T-helper 17 cell (primary cell): ENCODE measurements at regions not wholly inside any gene's neighbourhood (a gene's known extent, or its start where the extent isn't known, plus 50 kb on each side); places are given as distances from the start of the nearest gene placed in this dataset.
"Not testable (repeated sequence)": the region's sequence is repeated elsewhere in the genome, so short reads cannot be mapped to it uniquely, and the experiment has no call there.

Experiments used
- ATAC-seq: fragments of 150-1000 bp; cut with Tn5 transposase; 2 replicates; pipeline ENCODE4 v1.10.0; 2021; ENCODE audit warnings: mild to moderate bottlenecking, moderate library complexity
- DNase-seq, 3 donors: peaks; one replicate each; pipeline versions ENCODE4 v3.0.0 to v3.0.0-alpha.2; 2020 to 2021
- H3K9me3 ChIP-seq: one replicate; pipeline ENCODE4 v1.7.0; 2013; ENCODE audit warnings: low read length, mild to moderate bottlenecking; ENCODE audit not compliant: control insufficient read depth, poor library complexity, severe bottlenecking
- H3K27ac Mint-ChIP-seq: one replicate; pipeline ENCODE4 v1.8.0; 2022; ENCODE audit warnings: mild to moderate bottlenecking, moderate library complexity, mixed read lengths
- H3K27me3 Mint-ChIP-seq: one replicate; pipeline ENCODE4 v1.8.0; 2022; ENCODE audit warnings: mixed read lengths
- H3K36me3 Mint-ChIP-seq: one replicate; pipeline ENCODE4 v1.8.0; 2022; ENCODE audit warnings: low read depth, mixed read lengths
- H3K4me1 Mint-ChIP-seq: one replicate; pipeline ENCODE4 v1.8.0; 2022; ENCODE audit warnings: mild to moderate bottlenecking, mixed read lengths
- H3K4me3 Mint-ChIP-seq: one replicate; pipeline ENCODE4 v1.8.0; 2022; ENCODE audit warnings: mild to moderate bottlenecking, moderate library complexity, mixed read lengths

GRCh38 chr5:84700545-84700944 is 315.9 kb upstream of the EDIL3 start:
- not testable (repeated sequence) for DNase-seq, ATAC-seq

GRCh38 chr5:84696651-84697050 is 312.0 kb upstream of the EDIL3 start:
- H3K4me3 Mint-ChIP-seq: no peak overlapping the region
- H3K27me3 Mint-ChIP-seq: no peaks in the 10 kb centered on the region
- H3K4me1 Mint-ChIP-seq: no peaks in the 10 kb centered on the region
- H3K9me3 ChIP-seq: no peaks in the 10 kb centered on the region
- ATAC-seq: no peak
- DNase-seq: no peak
- no peaks in the 10 kb centered on the region for H3K36me3 Mint-ChIP-seq
- H3K27ac Mint-ChIP-seq: no peak overlapping the region

More at GRCh38 chr5:84700545-84700944, 315.9 kb upstream of the EDIL3 start:
- H3K9me3 ChIP-seq, H3K36me3 Mint-ChIP-seq, H3K27me3 Mint-ChIP-seq, H3K4me1 Mint-ChIP-seq, H3K27ac Mint-ChIP-seq, H3K4me3 Mint-ChIP-seq: not testable (repeated sequence)

GRCh38 chr5:84695330-84695729 is 310.6 kb upstream of the EDIL3 start:
- H3K36me3 Mint-ChIP-seq: no peaks in the 10 kb centered on the region
- H3K9me3 ChIP-seq: no peaks in the 10 kb centered on the region
- ATAC-seq (no peak), DNase-seq (no peak)
- H3K27ac Mint-ChIP-seq: no peak overlapping the region
- H3K27me3 Mint-ChIP-seq: no peaks in the 10 kb centered on the region
- H3K4me1 Mint-ChIP-seq: no peaks in the 10 kb centered on the region
- H3K4me3 Mint-ChIP-seq: no peak overlapping the region

DNA sequence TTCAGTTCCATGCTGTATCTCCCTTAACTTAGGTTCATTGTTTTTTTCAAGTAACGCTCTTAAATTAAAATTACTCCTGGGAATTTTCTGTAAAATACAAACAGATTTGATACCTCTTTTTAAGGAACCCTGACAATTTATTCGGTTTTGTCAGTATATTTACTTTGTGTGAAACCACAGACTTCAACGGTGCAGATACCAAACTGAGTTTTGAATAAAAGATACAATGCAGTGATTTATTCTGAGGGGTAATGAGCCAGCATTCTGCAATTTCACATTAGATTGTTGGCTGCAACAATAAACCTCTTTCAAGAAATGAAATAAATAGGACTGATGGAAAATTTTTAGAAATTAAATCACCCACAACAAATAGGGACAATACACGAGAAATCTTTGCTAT is 308.6 kb upstream of the EDIL3 start:
- no peaks in the 10 kb centered on the region for H3K9me3 ChIP-seq
- Mint-ChIP-seq H3K27me3 (no peaks in the 10 kb centered on the region), H3K27ac (no peak overlapping the region), H3K4me3 (no peak overlapping the region), H3K4me1 (no peaks in the 10 kb centered on the region), H3K36me3 (no peaks in the 10 kb centered on the region)
- ATAC-seq (no peak), DNase-seq (no peak)

- Mint-ChIP-seq H3K4me1 (no peaks in the 10 kb centered on the region), H3K27me3 (no peaks in the 10 kb centered on the region), H3K4me3 (no peak overlapping the region), H3K36me3 (no peaks in the 10 kb centered on the region), H3K27ac (no peak overlapping the region)
- no peaks in the 10 kb centered on the region for H3K9me3 ChIP-seq
- DNase-seq (no peak), ATAC-seq (no peak)
These were observed 303.9 kb upstream of the EDIL3 start for GRCh38 chr5:84688566-84688965.

DNA sequence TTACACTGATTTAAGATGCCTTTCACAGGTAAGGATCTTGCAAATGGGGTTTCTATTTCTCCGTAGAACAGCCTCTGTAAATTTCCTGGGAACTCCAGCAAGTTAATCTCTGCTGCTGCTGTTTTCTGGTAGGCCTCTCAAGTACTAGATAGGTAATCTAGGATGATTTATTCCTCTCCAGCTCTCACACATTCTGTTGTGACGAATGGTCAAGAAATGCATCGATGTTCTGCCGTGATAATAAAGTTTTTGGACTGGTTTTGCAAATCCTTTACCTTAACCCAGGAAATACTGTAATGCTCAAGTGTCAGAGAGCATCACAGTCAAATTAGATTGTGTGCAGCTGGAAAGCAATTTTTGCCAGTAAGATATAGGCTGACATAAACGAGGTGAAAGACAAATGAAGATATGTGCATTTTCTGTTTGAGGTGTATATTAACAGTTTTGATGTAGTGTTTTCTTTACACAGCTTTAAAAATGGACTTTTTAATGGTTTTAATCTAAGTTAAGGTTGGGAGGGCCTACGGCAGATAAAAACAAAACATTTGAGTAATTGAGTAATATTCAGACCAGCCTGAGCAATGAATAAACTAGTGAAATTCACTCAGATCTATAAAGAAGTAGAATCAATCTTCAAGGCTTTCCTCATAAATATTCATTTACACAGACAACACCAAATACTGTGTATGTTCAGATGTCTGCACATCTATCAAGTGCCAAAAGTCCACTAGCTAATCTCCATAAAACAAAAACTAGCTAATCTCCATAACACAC is 300.6 kb upstream of the EDIL3 start:
- no peaks in the 10 kb centered on the region for H3K4me1 Mint-ChIP-seq
- ATAC-seq: no peak
- no peaks in the 10 kb centered on the region for H3K27me3 Mint-ChIP-seq
- H3K9me3 ChIP-seq: no peaks in the 10 kb centered on the region
- DNase-seq: no peak
- H3K4me3 Mint-ChIP-seq: no peak overlapping the region
- no peaks in the 10 kb centered on the region for H3K36me3 Mint-ChIP-seq
- H3K27ac Mint-ChIP-seq: no peak overlapping the region

DNA sequence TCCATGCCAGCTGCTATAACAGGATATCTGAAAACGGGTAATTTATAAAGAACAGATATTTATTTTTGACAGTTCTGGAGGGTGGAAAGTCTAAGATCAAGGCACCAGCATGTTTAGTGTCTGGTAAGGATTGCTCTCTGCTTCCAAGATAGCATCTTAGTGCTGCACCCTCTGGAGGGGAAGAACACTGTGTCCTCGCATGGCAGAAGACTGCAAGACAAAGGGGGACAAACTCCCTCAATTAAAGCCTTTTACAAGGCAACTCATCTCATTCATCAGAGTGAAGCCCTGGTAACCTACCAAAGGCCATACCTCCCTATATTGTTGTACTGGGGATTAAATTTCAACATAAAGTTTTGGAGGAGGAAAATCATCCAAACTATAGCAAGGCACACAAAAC is 298.9 kb upstream of the EDIL3 start:
- no peak for DNase-seq
- Mint-ChIP-seq H3K4me1 (no peaks in the 10 kb centered on the region), H3K27me3 (no peaks in the 10 kb centered on the region), H3K27ac (no peak overlapping the region), H3K4me3 (no peak overlapping the region), H3K36me3 (no peaks in the 10 kb centered on the region)
- H3K9me3 ChIP-seq: no peaks in the 10 kb centered on the region
- no peak for ATAC-seq

- ATAC-seq (no peak), DNase-seq (no peak)
- no peaks in the 10 kb centered on the region for H3K4me1 Mint-ChIP-seq
- H3K27ac Mint-ChIP-seq: no peak overlapping the region
- no peak overlapping the region for H3K4me3 Mint-ChIP-seq
- no peaks in the 10 kb centered on the region for H3K27me3 Mint-ChIP-seq
- H3K9me3 ChIP-seq: no peaks in the 10 kb centered on the region
- H3K36me3 Mint-ChIP-seq: no peaks in the 10 kb centered on the region
These were observed 297.9 kb upstream of the EDIL3 start for GRCh38 chr5:84682531-84682930.

GRCh38 chr5:84680908-84681307 is 296.2 kb upstream of the EDIL3 start:
- ATAC-seq: no peak
- H3K4me3 Mint-ChIP-seq: no peak overlapping the region
- no peak for DNase-seq
- no peaks in the 10 kb centered on the region for H3K9me3 ChIP-seq
- no peak overlapping the region for H3K27ac Mint-ChIP-seq
- H3K27me3 Mint-ChIP-seq: no peaks in the 10 kb centered on the region
- no peaks in the 10 kb centered on the region for H3K4me1 Mint-ChIP-seq
- H3K36me3 Mint-ChIP-seq: no peaks in the 10 kb centered on the region

DNA sequence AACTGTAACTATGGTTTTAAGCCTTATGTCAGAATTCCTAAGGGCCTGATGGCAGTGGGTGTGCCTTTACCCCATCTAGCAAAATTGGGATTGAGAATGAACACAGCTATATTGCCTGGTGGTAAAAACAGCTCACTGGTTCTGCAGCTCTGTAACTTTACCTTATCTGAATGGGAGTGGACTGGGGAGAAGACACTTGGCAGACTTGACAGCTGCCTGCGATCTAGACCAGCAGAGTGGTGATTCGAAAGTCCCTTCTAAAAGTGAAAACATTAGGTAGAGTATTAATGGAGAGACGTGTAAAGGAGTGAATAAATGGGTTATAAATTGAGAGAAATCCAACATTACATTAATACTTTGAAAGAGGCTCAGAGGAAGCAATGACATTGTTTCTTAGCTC is 289.1 kb upstream of the EDIL3 start:
- no peaks in the 10 kb centered on the region for H3K4me1 Mint-ChIP-seq
- no peak for ATAC-seq
- H3K27ac Mint-ChIP-seq: no peak overlapping the region
- no peak for DNase-seq
- H3K9me3 ChIP-seq: no peaks in the 10 kb centered on the region
- H3K4me3 Mint-ChIP-seq: no peak overlapping the region
- no peaks in the 10 kb centered on the region for H3K36me3 Mint-ChIP-seq
- H3K27me3 Mint-ChIP-seq: no peaks in the 10 kb centered on the region

DNA sequence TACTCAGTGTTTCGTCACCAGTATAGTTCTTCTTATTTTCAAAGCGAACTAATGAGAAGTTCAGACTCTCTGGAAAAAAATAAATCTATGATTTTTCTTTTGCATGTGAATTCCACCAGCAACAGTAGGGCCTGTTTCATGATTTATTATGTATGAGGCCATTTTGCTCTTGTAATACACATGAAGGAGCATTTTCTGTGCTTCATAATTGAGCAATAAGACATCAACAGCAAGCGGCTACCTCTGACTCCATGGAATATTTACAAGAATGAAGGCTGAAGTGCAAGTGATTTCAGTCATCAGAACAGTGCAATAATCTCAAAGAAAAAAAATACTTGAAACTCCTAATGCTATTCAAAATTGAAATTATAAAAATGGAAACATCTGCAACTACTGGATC is 282.9 kb upstream of the EDIL3 start:
- no peaks in the 10 kb centered on the region for H3K9me3 ChIP-seq
- Mint-ChIP-seq H3K36me3 (no peaks in the 10 kb centered on the region), H3K27me3 (no peaks in the 10 kb centered on the region), H3K4me3 (no peak overlapping the region), H3K27ac (no peak overlapping the region), H3K4me1 (no peaks in the 10 kb centered on the region)
- no peak for DNase-seq
- no peak for ATAC-seq

DNA sequence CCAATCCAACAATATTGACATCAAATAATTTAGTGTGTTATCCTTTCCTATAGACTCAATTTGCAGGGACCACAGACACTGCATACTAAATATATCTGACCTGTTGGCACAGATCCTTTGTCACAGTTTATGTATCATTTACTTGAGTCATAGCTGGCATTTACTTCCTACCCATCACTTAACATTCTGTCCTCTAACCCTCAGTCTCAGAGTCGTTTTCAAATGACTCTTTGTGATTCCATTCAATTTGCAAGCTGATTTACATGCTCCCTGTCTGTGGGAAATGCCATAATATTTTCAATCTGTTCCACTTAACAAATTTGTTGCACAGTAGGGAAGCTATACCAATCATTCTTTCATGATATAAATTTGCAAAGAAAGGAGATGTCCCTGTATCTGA is 265.7 kb upstream of the EDIL3 start:
- Mint-ChIP-seq H3K36me3 (no peaks in the 10 kb centered on the region), H3K4me3 (no peak overlapping the region), H3K27ac (no peak overlapping the region), H3K27me3 (no peaks in the 10 kb centered on the region), H3K4me1 (no peaks in the 10 kb centered on the region)
- H3K9me3 ChIP-seq: no peaks in the 10 kb centered on the region
- ATAC-seq: no peak
- no peak for DNase-seq

DNA sequence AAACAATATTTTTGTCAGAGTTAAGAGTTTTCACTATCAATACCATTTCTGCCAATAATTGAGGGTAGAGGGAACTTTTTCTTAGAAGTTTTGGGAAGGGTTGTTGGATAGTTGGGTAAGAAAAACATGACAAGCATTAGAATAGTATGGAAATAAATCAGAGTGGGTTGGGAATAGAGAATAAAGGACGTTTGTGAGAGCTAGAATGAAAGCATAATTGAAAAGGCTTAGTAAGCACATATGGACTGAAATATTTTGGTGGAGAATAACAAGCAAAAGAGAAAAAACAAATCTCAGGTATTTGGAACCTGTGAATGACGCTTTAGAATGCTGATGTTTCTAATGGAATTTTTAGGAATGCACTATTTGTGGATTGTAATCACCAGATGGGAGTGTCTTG is 262.9 kb upstream of the EDIL3 start:
- Mint-ChIP-seq H3K4me3 (no peak overlapping the region), H3K4me1 (no peaks in the 10 kb centered on the region), H3K27ac (no peak overlapping the region), H3K36me3 (no peaks in the 10 kb centered on the region), H3K27me3 (no peaks in the 10 kb centered on the region)
- no peak for ATAC-seq
- no peak for DNase-seq
- no peaks in the 10 kb centered on the region for H3K9me3 ChIP-seq

DNA sequence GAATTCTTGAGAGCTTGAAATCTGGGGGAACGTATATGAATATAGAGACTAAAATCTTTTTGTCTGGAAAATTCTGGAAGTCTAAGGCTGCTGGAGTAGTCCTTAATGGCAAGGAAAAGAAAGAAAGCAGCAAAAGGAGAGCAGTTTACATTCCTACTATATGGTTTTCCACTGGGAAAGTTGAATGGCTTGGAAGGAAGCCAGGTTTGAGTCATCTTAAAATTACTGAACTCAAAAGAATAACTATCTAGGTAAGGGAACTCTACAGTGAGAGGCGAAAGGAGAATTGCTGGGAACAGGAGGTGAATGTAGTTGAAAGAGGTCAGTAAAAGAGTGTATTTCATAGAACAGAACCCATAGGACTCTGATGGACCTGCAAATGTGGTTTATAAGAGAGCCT is 258.1 kb upstream of the EDIL3 start:
- H3K27me3 Mint-ChIP-seq: no peaks in the 10 kb centered on the region
- ATAC-seq (no peak), DNase-seq (no peak)
- no peaks in the 10 kb centered on the region for H3K9me3 ChIP-seq
- H3K36me3 Mint-ChIP-seq: no peaks in the 10 kb centered on the region
- no peak overlapping the region for H3K4me3 Mint-ChIP-seq
- H3K27ac Mint-ChIP-seq: no peak overlapping the region
- no peaks in the 10 kb centered on the region for H3K4me1 Mint-ChIP-seq
